SW480 (cell line): ENCODE measurements at regions not wholly inside any gene's neighbourhood (a gene's known extent, or its start where the extent isn't known, plus 50 kb on each side); places are given as distances from the start of the nearest gene placed in this dataset.
"Not testable (repeated sequence)": the region's sequence is repeated elsewhere in the genome, so short reads cannot be mapped to it uniquely, and the experiment has no call there.

Experiments
- DNase-seq: peaks from one replicate; pipeline ENCODE4 v3.0.0-alpha.2; 2016; ENCODE audit warnings: low spot score

GRCh38 chr21:10405331-10405730 lies 116.1 kb upstream of the TPTE start:
- DNase-seq, result not testable (repeated sequence)

- DNase-seq, result not testable (repeated sequence)
Observed at GRCh38 chr21:10409786-10410185, 111.6 kb upstream of the TPTE start.

GRCh38 chr21:10410354-10410929 lies 110.9 kb upstream of the TPTE start:
- DNase-seq, result not testable (repeated sequence)

- DNase-seq, result not testable (repeated sequence)
Observed at GRCh38 chr21:10411776-10412526, 109.4 kb upstream of the TPTE start.

- not testable (repeated sequence) for DNase-seq
Observed at GRCh38 chr21:10412928-10413246, 108.5 kb upstream of the TPTE start.

GRCh38 chr21:10413247-10414120 lies 107.9 kb upstream of the TPTE start:
- not testable (repeated sequence) for DNase-seq

- DNase-seq, result not testable (repeated sequence)
Observed at GRCh38 chr21:10414121-10414924, 107.1 kb upstream of the TPTE start.

GRCh38 chr21:10414925-10415254 lies 106.5 kb upstream of the TPTE start:
- DNase-seq, result not testable (repeated sequence)

GRCh38 chr21:10415456-10415855 lies 105.9 kb upstream of the TPTE start:
- DNase-seq, result not testable (repeated sequence)

- DNase-seq, result not testable (repeated sequence)
Observed at GRCh38 chr21:10415859-10416258, 105.5 kb upstream of the TPTE start.

- not testable (repeated sequence) for DNase-seq
Observed at GRCh38 chr21:10416691-10417447, 104.5 kb upstream of the TPTE start.

- DNase-seq, result not testable (repeated sequence)
Observed at GRCh38 chr21:10417551-10418002, 103.8 kb upstream of the TPTE start.

GRCh38 chr21:10418250-10419048 lies 102.9 kb upstream of the TPTE start:
- DNase-seq, result not testable (repeated sequence)

GRCh38 chr21:10421199-10421598 lies 100.2 kb upstream of the TPTE start:
- DNase-seq, result not testable (repeated sequence)

GRCh38 chr21:10421601-10422000 lies 99.8 kb upstream of the TPTE start:
- not testable (repeated sequence) for DNase-seq

- not testable (repeated sequence) for DNase-seq
Observed at GRCh38 chr21:10424097-10424886, 97.1 kb upstream of the TPTE start.

- not testable (repeated sequence) for DNase-seq
Observed at GRCh38 chr21:10424887-10425145, 96.6 kb upstream of the TPTE start.

GRCh38 chr21:10425856-10426255 lies 95.5 kb upstream of the TPTE start:
- no peak for DNase-seq

- not testable (repeated sequence) for DNase-seq
Observed at GRCh38 chr21:10426812-10427211, 94.6 kb upstream of the TPTE start.

- not testable (repeated sequence) for DNase-seq
Observed at GRCh38 chr21:10427277-10427676, 94.1 kb upstream of the TPTE start.
